Lower leg skin (tissue), 4 donors: ENCODE measurements at regions not wholly inside any gene's neighbourhood (a gene's known extent, or its start where the extent isn't known, plus 50 kb on each side); places are given as distances from the start of the nearest gene placed in this dataset.

Experiments used
- DNase-seq, 2 donors: peaks; one replicate each; pipeline ENCODE4 v3.0.0-alpha.2; 2019; ENCODE audit warnings: low spot score in 2 of 2
- H3K4me3 ChIP-seq: fragments of 200-600 bp; sonication (generic); 2 replicates; pipeline ENCODE4 v1.5.1; 2017; ENCODE audit warnings: mild to moderate bottlenecking, low read depth; ENCODE audit not compliant: poor library complexity, severe bottlenecking
- POLR2A ChIP-seq, 2 donors: fragments of 450-650 bp; IDR thresholded peaks; one replicate each; pipeline ENCODE4 v1.6.1; 2016 to 2017; ENCODE audit warnings: antibody characterized with exemption in 2 of 2, mild to moderate bottlenecking in 1 of 2, moderate library complexity in 1 of 2
- WGBS, 2 donors: methylation state at CpG; one replicate each; pipeline ENCODE4 v1.1.5; 2018; 5-methylcytosine and 5-hydroxymethylcytosine counted together
- intact Hi-C: fragments of 100-400 bp; cut with DNase I; formaldehyde crosslinking; loops from one replicate; pipeline ENCODE4 v1.15.0; 2023; ENCODE audit warnings: low total_unique reads
- TF ChIP-seq, protein P1 (sequence below), 3 donors: fragments of 450-650 bp; IDR thresholded peaks; one replicate each; pipeline ENCODE4 v1.5.1; 2016; ENCODE audit warnings: antibody characterized with exemption in 3 of 3, mild to moderate bottlenecking in 3 of 3, moderate library complexity in 2 of 3

DNA sequence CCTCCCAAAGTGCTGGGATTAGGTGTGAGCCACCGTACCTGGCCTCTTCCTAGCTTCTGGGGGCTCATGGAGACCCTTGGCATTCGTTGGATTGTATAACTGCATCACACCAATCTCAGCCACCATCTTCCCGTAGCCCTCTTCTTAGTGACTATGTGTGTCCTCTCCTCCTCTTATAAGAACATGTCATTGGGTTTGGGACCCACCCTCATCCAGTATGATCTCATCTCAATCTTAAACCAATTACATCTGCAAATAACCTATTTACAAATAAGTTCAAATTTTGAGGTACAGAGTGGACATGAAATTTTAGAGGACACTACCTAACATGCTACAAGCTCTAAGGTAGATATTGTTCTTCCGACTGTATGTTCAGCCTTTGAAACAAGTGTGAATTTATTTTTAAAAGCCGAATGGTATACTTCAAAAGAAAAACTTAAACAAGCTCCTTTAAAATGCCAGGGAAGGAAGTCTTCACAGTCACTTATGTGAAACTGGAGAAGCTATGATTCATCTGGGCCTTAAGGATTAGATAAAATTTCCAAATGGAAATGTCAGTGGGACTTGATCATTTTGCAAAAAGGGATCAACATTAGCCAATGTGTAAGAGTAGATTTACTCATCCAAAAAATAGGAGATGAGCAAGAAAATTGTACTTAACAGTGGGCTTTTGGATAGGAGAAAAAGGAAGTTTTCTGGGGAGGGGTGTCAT lies 225.7 kb downstream of the MEX3B start:
- WGBS, 2 donors: 90 to 95% methylated on average over 5 of the region's 5 CpGs
- no peak for TF ChIP-seq POLR2A (IDR thresholded peaks at IDR 0.05)
- TF ChIP-seq, protein P1, sequence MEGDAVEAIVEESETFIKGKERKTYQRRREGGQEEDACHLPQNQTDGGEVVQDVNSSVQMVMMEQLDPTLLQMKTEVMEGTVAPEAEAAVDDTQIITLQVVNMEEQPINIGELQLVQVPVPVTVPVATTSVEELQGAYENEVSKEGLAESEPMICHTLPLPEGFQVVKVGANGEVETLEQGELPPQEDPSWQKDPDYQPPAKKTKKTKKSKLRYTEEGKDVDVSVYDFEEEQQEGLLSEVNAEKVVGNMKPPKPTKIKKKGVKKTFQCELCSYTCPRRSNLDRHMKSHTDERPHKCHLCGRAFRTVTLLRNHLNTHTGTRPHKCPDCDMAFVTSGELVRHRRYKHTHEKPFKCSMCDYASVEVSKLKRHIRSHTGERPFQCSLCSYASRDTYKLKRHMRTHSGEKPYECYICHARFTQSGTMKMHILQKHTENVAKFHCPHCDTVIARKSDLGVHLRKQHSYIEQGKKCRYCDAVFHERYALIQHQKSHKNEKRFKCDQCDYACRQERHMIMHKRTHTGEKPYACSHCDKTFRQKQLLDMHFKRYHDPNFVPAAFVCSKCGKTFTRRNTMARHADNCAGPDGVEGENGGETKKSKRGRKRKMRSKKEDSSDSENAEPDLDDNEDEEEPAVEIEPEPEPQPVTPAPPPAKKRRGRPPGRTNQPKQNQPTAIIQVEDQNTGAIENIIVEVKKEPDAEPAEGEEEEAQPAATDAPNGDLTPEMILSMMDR (IDR thresholded peaks at IDR 0.05): no peak
- DNase-seq: no peak
- intact Hi-C loops: no loop called here
- H3K4me3 ChIP-seq: no peak overlapping the region

DNA sequence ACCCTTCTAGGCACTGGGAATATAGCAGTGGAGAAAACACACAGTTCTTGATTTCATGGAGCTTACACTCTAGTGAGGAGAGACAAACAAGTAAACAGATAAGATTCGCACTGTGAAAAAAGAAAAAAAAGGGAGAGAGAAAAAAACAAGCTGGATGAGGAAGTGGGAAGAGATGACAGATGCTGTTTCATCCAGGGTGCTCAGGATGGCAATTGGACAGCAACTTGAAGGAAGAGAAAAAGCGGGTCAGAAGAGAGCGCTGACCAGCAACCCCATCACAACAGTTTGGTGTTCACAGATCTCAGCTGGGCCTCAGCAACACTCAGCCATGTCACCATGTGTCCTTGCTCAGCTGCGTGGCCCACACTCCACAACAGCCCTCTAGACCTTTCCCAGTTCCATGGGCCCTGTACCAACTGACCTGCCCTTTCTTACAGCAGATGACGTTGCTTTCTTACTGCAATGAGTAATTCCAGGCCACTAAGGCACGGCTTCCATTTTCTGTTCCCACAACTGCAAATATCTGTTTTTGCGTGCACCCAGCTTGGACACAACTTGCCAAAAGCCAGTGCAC lies 230.8 kb downstream of the MEX3B start:
- intact Hi-C loops: no loop called here
- WGBS, 2 donors: 94 to 97% methylated on average over 7 of the region's 7 CpGs
- TF ChIP-seq, protein P1 (IDR thresholded peaks at IDR 0.05): no peak
- TF ChIP-seq POLR2A (IDR thresholded peaks at IDR 0.05): no peak

DNA sequence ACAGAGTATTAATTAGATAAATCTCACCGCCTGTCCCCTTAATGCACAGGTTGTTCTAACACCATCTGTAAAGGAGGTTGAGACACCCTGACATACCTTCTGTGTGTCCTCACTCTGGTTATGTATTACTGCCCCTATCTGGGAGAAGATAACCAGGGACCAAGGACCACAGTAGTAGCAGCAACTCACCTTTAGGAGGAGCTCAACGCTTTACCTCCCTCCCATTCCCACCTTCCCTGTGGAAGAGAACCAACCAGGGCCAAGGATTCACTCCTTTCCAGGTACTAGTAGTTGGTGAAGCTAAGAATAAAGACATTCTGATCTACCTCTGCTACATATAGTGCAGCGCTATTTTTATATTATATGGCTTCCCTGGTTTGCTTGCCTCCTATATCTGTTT lies 232.6 kb downstream of the MEX3B start:
- TF ChIP-seq, protein P1 (IDR thresholded peaks at IDR 0.05): no peak
- no peak for TF ChIP-seq POLR2A (IDR thresholded peaks at IDR 0.05)

More for the DNA sequence above, 230.8 kb downstream of the MEX3B start:
- no peak for DNase-seq
- no peak overlapping the region for H3K4me3 ChIP-seq

DNA sequence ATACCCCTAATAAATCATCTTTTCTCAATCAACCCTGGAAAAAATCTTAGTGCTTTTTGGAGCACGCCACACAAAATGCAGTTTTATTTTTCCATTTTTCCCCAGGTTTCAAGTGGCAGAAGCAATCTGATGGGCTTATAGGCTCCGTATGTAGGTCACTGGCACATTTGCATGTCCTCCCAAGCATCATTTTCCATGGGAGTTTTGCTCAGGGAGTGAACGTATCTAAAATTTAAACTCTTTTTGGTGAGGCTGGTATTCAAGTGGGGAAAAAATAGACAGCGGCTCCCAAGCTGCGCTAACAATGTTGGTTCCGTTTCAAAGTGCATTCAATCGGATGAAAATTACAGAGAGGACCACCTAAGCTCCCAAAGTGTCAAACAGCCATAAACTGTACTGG lies 233.4 kb downstream of the MEX3B start:
- intact Hi-C loops: no loop called here
- 55 to 64% methylated on average over 7 of the region's 7 CpGs for WGBS, 2 donors
- no peak overlapping the region for H3K4me3 ChIP-seq
- no peak for DNase-seq
- TF ChIP-seq POLR2A (IDR thresholded peaks at IDR 0.05): no peak
- TF ChIP-seq, protein P1 (IDR thresholded peaks at IDR 0.05): no peak

More for the DNA sequence above, 232.6 kb downstream of the MEX3B start:
- 62 to 72% methylated on average over 3 of the region's 3 CpGs for WGBS, 2 donors
- DNase-seq: no peak
- H3K4me3 ChIP-seq: no peak overlapping the region
- intact Hi-C loops: no loop called here

DNA sequence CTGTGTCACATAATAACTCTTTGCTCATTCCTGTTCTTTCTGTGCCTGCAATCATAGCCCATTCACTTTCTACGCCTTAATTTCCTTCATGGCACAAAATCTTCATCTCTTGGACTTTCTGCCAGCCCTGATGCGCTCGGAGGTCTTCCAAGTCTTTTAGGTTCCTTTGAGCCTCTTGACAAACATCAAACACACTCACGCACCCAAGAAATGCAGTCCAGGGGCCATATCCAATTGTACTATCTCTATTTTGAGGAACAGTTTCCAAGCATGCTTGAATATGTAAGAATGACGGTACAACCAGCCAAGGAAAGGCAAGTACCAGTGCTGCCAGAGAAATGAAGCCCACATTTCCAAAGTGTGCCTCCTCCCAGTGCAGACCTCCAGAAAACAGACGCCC lies 234.1 kb downstream of the MEX3B start:
- 70 to 74% methylated on average over 6 of the region's 6 CpGs for WGBS, 2 donors
- intact Hi-C loops: no loop called here
- H3K4me3 ChIP-seq: no peak overlapping the region
- DNase-seq: no peak
- TF ChIP-seq, protein P1 (IDR thresholded peaks at IDR 0.05): no peak
- no peak for TF ChIP-seq POLR2A (IDR thresholded peaks at IDR 0.05)
